AG10803 (cell line): ENCODE measurements at regions not wholly inside any gene's neighbourhood (a gene's known extent, or its start where the extent isn't known, plus 50 kb on each side); places are given as distances from the start of the nearest gene placed in this dataset.

Experiments used
- DNase-seq: peaks from one replicate; pipeline ENCODE4 v3.0.0; 2010; ENCODE audit warnings: low read depth
- H3K4me3 ChIP-seq: 2 replicates; pipeline ENCODE4 v1.5.1; 2011; ENCODE audit warnings: mild to moderate bottlenecking, low read length, control low read depth
- CTCF ChIP-seq: conservative IDR thresholded peaks from 2 replicates; pipeline ENCODE4 v1.5.1; 2011; ENCODE audit warnings: mild to moderate bottlenecking, low read length, control low read depth, inconsistent platforms

GRCh38 chr5:112472614-112473013 lies 53.5 kb upstream of the EPB41L4A start:
- H3K4me3 ChIP-seq: no peak overlapping the region
- no peak for DNase-seq
- TF ChIP-seq CTCF: no peak

DNA sequence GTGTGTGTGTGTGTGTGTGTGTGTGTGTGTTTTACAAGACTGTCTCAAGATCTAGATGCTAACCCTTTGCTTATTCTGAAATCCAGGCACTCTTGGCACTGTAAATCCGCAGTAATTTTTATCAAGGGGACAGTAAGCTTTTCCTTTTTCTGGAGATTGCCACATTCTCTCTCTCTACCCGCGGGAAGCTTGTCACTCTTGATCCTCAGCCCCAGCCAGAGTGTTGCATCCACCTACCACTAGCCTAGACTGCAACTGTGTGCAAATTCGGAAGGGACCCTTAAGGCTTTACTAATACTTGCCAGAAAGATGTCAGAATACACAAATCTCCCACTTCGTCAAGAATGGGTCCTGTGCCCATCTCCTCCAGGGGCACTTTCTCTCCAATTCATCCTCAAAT lies 54.9 kb upstream of the EPB41L4A start:
- TF ChIP-seq CTCF: no peak
- H3K4me3 ChIP-seq: no peak overlapping the region
- no peak for DNase-seq

GRCh38 chr5:112475747-112476365 lies 56.8 kb upstream of the EPB41L4A start:
- H3K4me3 ChIP-seq: no peak overlapping the region
- no peak for TF ChIP-seq CTCF
- no peak for DNase-seq

- DNase-seq: peak; percentile 35
- no peak overlapping the region for H3K4me3 ChIP-seq
- no peak for TF ChIP-seq CTCF
Measured at GRCh38 chr5:112479418-112479817, 60.3 kb upstream of the EPB41L4A start.

DNA sequence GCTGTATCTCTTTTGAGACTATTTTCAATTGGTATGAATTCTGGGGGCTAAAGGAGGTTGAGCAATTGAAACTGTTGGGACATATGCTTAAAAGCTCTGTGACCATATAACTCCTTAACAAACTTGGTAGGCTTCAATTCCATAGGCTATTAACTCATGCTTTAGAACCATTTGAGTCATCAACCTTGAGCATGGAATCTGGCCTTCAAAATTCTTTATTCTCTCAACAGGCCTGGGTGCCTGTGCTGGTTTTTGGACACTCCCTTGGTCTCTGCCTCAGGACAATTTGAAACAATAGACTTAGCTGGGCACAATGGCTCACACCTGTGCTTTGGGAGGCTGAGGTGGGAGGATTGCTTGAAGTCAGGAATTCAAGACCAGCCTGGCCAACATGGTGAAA lies 61.4 kb upstream of the EPB41L4A start:
- no peak for TF ChIP-seq CTCF
- H3K4me3 ChIP-seq: no peak overlapping the region
- DNase-seq: no peak

DNA sequence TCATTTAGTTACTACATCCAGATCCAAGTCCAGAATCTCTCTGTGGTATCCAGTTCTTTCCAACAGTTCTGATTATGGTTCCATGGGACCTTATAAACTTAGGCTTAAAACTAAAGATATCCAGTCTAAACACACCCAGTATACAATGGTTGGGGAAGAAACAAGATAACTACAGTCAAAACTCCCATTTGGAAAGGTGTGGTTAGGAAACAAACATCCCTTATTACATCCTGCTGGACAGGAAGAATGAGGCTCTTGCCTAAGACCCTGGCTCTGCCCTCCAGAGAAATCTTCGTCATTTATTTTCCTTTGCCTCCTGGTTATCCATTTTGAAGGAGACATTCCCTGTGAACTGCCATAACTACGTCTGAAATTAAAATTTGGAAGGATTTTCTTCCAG lies 64.6 kb upstream of the EPB41L4A start:
- TF ChIP-seq CTCF: no peak
- no peak for DNase-seq
- no peak overlapping the region for H3K4me3 ChIP-seq

- DNase-seq: no peak
- H3K4me3 ChIP-seq: no peak overlapping the region
- no peak for TF ChIP-seq CTCF
Measured at GRCh38 chr5:112485934-112486355, 66.9 kb upstream of the EPB41L4A start.
